Suppressor macrophage (primary cell): ENCODE measurements at regions not wholly inside any gene's neighbourhood (a gene's known extent, or its start where the extent isn't known, plus 50 kb on each side); places are given as distances from the start of the nearest gene placed in this dataset.

Source experiments
- DNase-seq, 4 experiments: peaks; one replicate each; pipeline ENCODE4 v3.0.0-alpha.2; 2020 to 2022

GRCh38 chr18:68340606-68341005, 374.3 kb downstream of the TMX3 start:
- no peak for DNase-seq

- DNase-seq = no peak
These were observed 384.2 kb downstream of the TMX3 start for GRCh38 chr18:68330658-68331057.

GRCh38 chr18:68323921-68324320, 391.0 kb downstream of the TMX3 start:
- no peak for DNase-seq

GRCh38 chr18:68316636-68317035, 398.3 kb downstream of the TMX3 start:
- DNase-seq = no peak

GRCh38 chr18:68314403-68314802, 400.5 kb downstream of the TMX3 start:
- no peak for DNase-seq

GRCh38 chr18:68301441-68301840, 413.5 kb downstream of the TMX3 start:
- DNase-seq = no peak

- no peak for DNase-seq
These were observed 415.0 kb downstream of the TMX3 start for GRCh38 chr18:68299906-68300305.

GRCh38 chr18:68298330-68298729, 416.6 kb downstream of the TMX3 start:
- DNase-seq = no peak

GRCh38 chr18:68288408-68288807, 426.5 kb downstream of the TMX3 start:
- no peak for DNase-seq

GRCh38 chr18:68284236-68284780, 430.6 kb downstream of the TMX3 start:
- DNase-seq = no peak

- no peak for DNase-seq
These were observed 431.1 kb downstream of the TMX3 start for GRCh38 chr18:68283834-68284233.

- DNase-seq = no peak
These were observed 432.7 kb downstream of the TMX3 start for GRCh38 chr18:68282232-68282631.

GRCh38 chr18:68275616-68276015, 439.3 kb downstream of the TMX3 start:
- DNase-seq = no peak

- DNase-seq = no peak
These were observed 444.9 kb downstream of the TMX3 start for GRCh38 chr18:68270017-68270416.

- no peak for DNase-seq
These were observed 447.3 kb downstream of the TMX3 start for GRCh38 chr18:68267583-68267982.

GRCh38 chr18:68263481-68263880, 451.4 kb downstream of the TMX3 start:
- no peak for DNase-seq

GRCh38 chr18:68262690-68263294, 452.1 kb downstream of the TMX3 start:
- no peak for DNase-seq

GRCh38 chr18:68256418-68257067, 458.4 kb downstream of the TMX3 start:
- no peak for DNase-seq

- no peak for DNase-seq
These were observed 470.1 kb downstream of the TMX3 start for GRCh38 chr18:68244786-68245185.

- DNase-seq = no peak
These were observed 473.0 kb downstream of the TMX3 start for GRCh38 chr18:68241881-68242280.

- no peak for DNase-seq
These were observed 480.2 kb downstream of the TMX3 start for GRCh38 chr18:68234676-68235075.

- no peak for DNase-seq
These were observed 480.8 kb downstream of the TMX3 start for GRCh38 chr18:68234131-68234530.

GRCh38 chr18:68233018-68233417, 481.9 kb downstream of the TMX3 start:
- no peak for DNase-seq

- no peak for DNase-seq
These were observed 485.6 kb downstream of the TMX3 start for GRCh38 chr18:68229351-68229750.
